GM12892 (cell line): ENCODE measurements at regions not wholly inside any gene's neighbourhood (a gene's known extent, or its start where the extent isn't known, plus 50 kb on each side); places are given as distances from the start of the nearest gene placed in this dataset.

Experiments used
- POLR2A ChIP-seq: IDR thresholded peaks from 2 replicates; pipeline ENCODE4 v1.6.1; 2011; ENCODE audit warnings: low read depth, low read length, control low read depth
- POLR2AphosphoS5 ChIP-seq: IDR thresholded peaks from 2 replicates; pipeline ENCODE4 v1.6.1; 2011; ENCODE audit warnings: low read depth, low read length, control low read depth

DNA sequence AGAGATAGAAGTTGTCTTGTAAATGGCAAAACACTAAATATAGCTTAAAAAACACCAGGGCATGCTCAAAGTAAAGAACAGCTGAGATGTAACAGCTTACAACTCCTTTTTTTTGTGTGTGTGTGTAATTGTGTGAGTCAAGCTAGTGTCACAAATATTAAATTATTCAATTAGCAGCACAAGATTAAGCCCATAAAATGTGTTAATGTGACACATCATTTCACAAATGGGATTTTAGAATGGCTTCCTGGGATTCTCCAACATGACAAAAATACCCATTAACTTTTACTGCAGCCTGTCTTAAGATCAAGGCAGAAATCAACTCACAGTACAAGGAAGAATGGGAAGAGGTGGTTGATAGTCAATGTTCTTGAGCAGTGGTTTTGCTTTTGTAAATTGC is 251.4 kb downstream of the KIF20B start:
- no peak for TF ChIP-seq POLR2A
- TF ChIP-seq POLR2AphosphoS5: no peak
